22Rv1 (cell line): ENCODE measurements at regions not wholly inside any gene's neighbourhood (a gene's known extent, or its start where the extent isn't known, plus 50 kb on each side); places are given as distances from the start of the nearest gene placed in this dataset.

Source experiments
- CTCF ChIP-seq: fragments of 450-650 bp; IDR thresholded peaks from 2 replicates; pipeline ENCODE4 v1.5.1; 2017; ENCODE audit warnings: mild to moderate bottlenecking
- ZFX ChIP-seq: fragments of 450-650 bp; IDR thresholded peaks from 2 replicates; pipeline ENCODE4 v1.6.1; 2017; ENCODE audit warnings: antibody characterized with exemption, borderline replicate concordance

GRCh38 chr1:213679153-213679552, 308.6 kb upstream of the PROX1 start:
- no peak for TF ChIP-seq CTCF
- TF ChIP-seq ZFX: no peak
